SK-MEL-5 (cell line): ENCODE measurements at regions not wholly inside any gene's neighbourhood (a gene's known extent, or its start where the extent isn't known, plus 50 kb on each side); places are given as distances from the start of the nearest gene placed in this dataset.

Source experiments
- DNase-seq: peaks from one replicate; pipeline ENCODE4 v3.0.0-alpha.2; 2016; ENCODE audit warnings: low read depth, low spot score
- in situ Hi-C: cut with HindIII; loops from 2 replicates; pipeline ENCODE4 v1.10.0; 2016; ENCODE audit warnings: low sequenced_read_pairs, high pct_unique_total_duplicates, low pct_unique_long_range_greater_than_20kb

GRCh38 chr17:5794385-5794784 is 210.1 kb upstream of the NLRP1 start:
- in situ Hi-C loops, result no loop called here
- no peak for DNase-seq

- in situ Hi-C loops, result no loop called here
- no peak for DNase-seq
Observed at GRCh38 chr17:5794881-5795506, 210.7 kb upstream of the NLRP1 start.

- in situ Hi-C loops, result no loop called here
- DNase-seq, result no peak
Observed at GRCh38 chr17:5797447-5798050, 213.2 kb upstream of the NLRP1 start.

GRCh38 chr17:5798094-5798493 is 213.8 kb upstream of the NLRP1 start:
- in situ Hi-C loops, result no loop called here
- no peak for DNase-seq

- no peak for DNase-seq
- in situ Hi-C loops, result no loop called here
Observed at GRCh38 chr17:5800131-5800530, 215.8 kb upstream of the NLRP1 start.

GRCh38 chr17:5800646-5801045 is 216.3 kb upstream of the NLRP1 start:
- in situ Hi-C loops, result no loop called here
- no peak for DNase-seq

- no peak for DNase-seq
- in situ Hi-C loops, result no loop called here
Observed at GRCh38 chr17:5804251-5804650, 219.9 kb upstream of the NLRP1 start.

- in situ Hi-C loops, result no loop called here
- DNase-seq, result no peak
Observed at GRCh38 chr17:5809056-5809455, 224.7 kb upstream of the NLRP1 start.

- in situ Hi-C loops, result no loop called here
- no peak for DNase-seq
Observed at GRCh38 chr17:5809580-5810188, 225.4 kb upstream of the NLRP1 start.

- in situ Hi-C loops, result no loop called here
- DNase-seq, result no peak
Observed at GRCh38 chr17:5812590-5812989, 228.3 kb upstream of the NLRP1 start.

- in situ Hi-C loops, result no loop called here
- DNase-seq, result no peak
Observed at GRCh38 chr17:5813357-5813756, 229.0 kb upstream of the NLRP1 start.

GRCh38 chr17:5815396-5815795 is 231.1 kb upstream of the NLRP1 start:
- in situ Hi-C loops, result no loop called here
- no peak for DNase-seq

GRCh38 chr17:5816491-5817070 is 232.3 kb upstream of the NLRP1 start:
- no peak for DNase-seq
- in situ Hi-C loops, result no loop called here

- in situ Hi-C loops, result no loop called here
- DNase-seq, result no peak
Observed at GRCh38 chr17:5817475-5818395, 233.4 kb upstream of the NLRP1 start.

GRCh38 chr17:5819396-5819795 is 235.1 kb upstream of the NLRP1 start:
- in situ Hi-C loops, result no loop called here
- no peak for DNase-seq

- DNase-seq, result no peak
- in situ Hi-C loops, result no loop called here
Observed at GRCh38 chr17:5819921-5820685, 235.8 kb upstream of the NLRP1 start.

- in situ Hi-C loops, result no loop called here
- no peak for DNase-seq
Observed at GRCh38 chr17:5820721-5821456, 236.6 kb upstream of the NLRP1 start.
